ENCODE measurements at regions not wholly inside any gene's neighbourhood (a gene's known extent, or its start where the extent isn't known, plus 50 kb on each side); places are given as distances from the start of the nearest gene placed in this dataset.
"Not testable (repeated sequence)": the region's sequence is repeated elsewhere in the genome, so short reads cannot be mapped to it uniquely, and the experiment has no call there.

GRCh38 chr7:114817036-114817435, 104.9 kb upstream of the MDFIC start:
- not testable (repeated sequence) for H3K36me3 Mint-ChIP-seq (ENCODE audit: insufficient read depth); H3K4me1 Mint-ChIP-seq; H3K4me3 Mint-ChIP-seq; H3K27me3 Mint-ChIP-seq; H3K27ac Mint-ChIP-seq (ENCODE audit: low read depth); DNase-seq (ENCODE audit: low spot score in 2 of 2); ATAC-seq (replicated peaks; ENCODE audit: extremely low read depth, poor library complexity, severe bottlenecking); H3K9me3 Mint-ChIP-seq

GRCh38 chr7:114818501-114818900, 103.4 kb upstream of the MDFIC start:
- H3K27ac Mint-ChIP-seq (ENCODE audit: low read depth), result no peak overlapping the region
- no peak for ATAC-seq (replicated peaks; ENCODE audit: extremely low read depth, poor library complexity, severe bottlenecking)

GRCh38 chr7:114819616-114820362, 102.1 kb upstream of the MDFIC start:
- Mint-ChIP-seq H3K4me3 (no peak overlapping the region), H3K4me1 (no peaks in the 10 kb centered on the region), H3K9me3 (no peaks in the 10 kb centered on the region), H3K36me3 (ENCODE audit: insufficient read depth) (no peaks in the 10 kb centered on the region), H3K27ac (ENCODE audit: low read depth) (no peak overlapping the region), H3K27me3 (no peaks in the 10 kb centered on the region)
- ATAC-seq (replicated peaks; ENCODE audit: extremely low read depth, poor library complexity, severe bottlenecking), result no peak
- DNase-seq (ENCODE audit: low spot score in 2 of 2), result no peak

More at GRCh38 chr7:114818501-114818900, 103.4 kb upstream of the MDFIC start:
- Mint-ChIP-seq H3K27me3 (no peaks in the 10 kb centered on the region), H3K9me3 (no peaks in the 10 kb centered on the region), H3K36me3 (ENCODE audit: insufficient read depth) (no peaks in the 10 kb centered on the region), H3K4me3 (no peak overlapping the region), H3K4me1 (peaks cover 7% of the 10 kb centered on the region)
- no peak for DNase-seq (ENCODE audit: low spot score in 2 of 2)

GRCh38 chr7:114821030-114821900, 100.6 kb upstream of the MDFIC start:
- Mint-ChIP-seq H3K36me3 (ENCODE audit: insufficient read depth) (no peaks in the 10 kb centered on the region), H3K27ac (ENCODE audit: low read depth) (no peak overlapping the region), H3K4me1 (peaks cover 8% of the 10 kb centered on the region), H3K9me3 (peaks cover 5% of the 10 kb centered on the region), H3K27me3 (no peaks in the 10 kb centered on the region), H3K4me3 (no peak overlapping the region)
- ATAC-seq (replicated peaks; ENCODE audit: extremely low read depth, poor library complexity, severe bottlenecking) (no peak), DNase-seq (ENCODE audit: low spot score in 2 of 2) (no peak)

- Mint-ChIP-seq H3K27ac (ENCODE audit: low read depth) (no peak overlapping the region), H3K4me3 (no peak overlapping the region), H3K36me3 (ENCODE audit: insufficient read depth) (no peaks in the 10 kb centered on the region), H3K4me1 (peaks cover 8% of the 10 kb centered on the region), H3K9me3 (peaks cover 5% of the 10 kb centered on the region), H3K27me3 (no peaks in the 10 kb centered on the region)
- ATAC-seq (replicated peaks; ENCODE audit: extremely low read depth, poor library complexity, severe bottlenecking) (no peak), DNase-seq (ENCODE audit: low spot score in 2 of 2) (no peak)
Measured at GRCh38 chr7:114822131-114822530, 99.8 kb upstream of the MDFIC start.

- peaks cover 5% of the 10 kb centered on the region for H3K9me3 Mint-ChIP-seq
- DNase-seq (ENCODE audit: low spot score in 2 of 2), result no peak
- no peak overlapping the region for H3K27ac Mint-ChIP-seq (ENCODE audit: low read depth)
- H3K27me3 Mint-ChIP-seq, result no peaks in the 10 kb centered on the region
- H3K36me3 Mint-ChIP-seq (ENCODE audit: insufficient read depth), result no peaks in the 10 kb centered on the region
- peaks cover 8% of the 10 kb centered on the region for H3K4me1 Mint-ChIP-seq
- no peak for ATAC-seq (replicated peaks; ENCODE audit: extremely low read depth, poor library complexity, severe bottlenecking)
- no peak overlapping the region for H3K4me3 Mint-ChIP-seq
Measured at GRCh38 chr7:114822844-114823243, 99.0 kb upstream of the MDFIC start.

- no peak overlapping the region for H3K27ac Mint-ChIP-seq (ENCODE audit: low read depth)
- no peak for DNase-seq (ENCODE audit: low spot score in 2 of 2)
- H3K4me1 Mint-ChIP-seq, result peaks cover 8% of the 10 kb centered on the region
- H3K4me3 Mint-ChIP-seq, result no peak overlapping the region
- ATAC-seq (replicated peaks; ENCODE audit: extremely low read depth, poor library complexity, severe bottlenecking), result no peak
- no peaks in the 10 kb centered on the region for H3K36me3 Mint-ChIP-seq (ENCODE audit: insufficient read depth)
- H3K9me3 Mint-ChIP-seq, result peaks cover 5% of the 10 kb centered on the region
- no peaks in the 10 kb centered on the region for H3K27me3 Mint-ChIP-seq
Measured at GRCh38 chr7:114823290-114823689, 98.6 kb upstream of the MDFIC start.

GRCh38 chr7:114825423-114825951, 96.4 kb upstream of the MDFIC start:
- ATAC-seq (replicated peaks; ENCODE audit: extremely low read depth, poor library complexity, severe bottlenecking) (no peak), DNase-seq (ENCODE audit: low spot score in 2 of 2) (no peak)
- no peak overlapping the region for H3K4me3 Mint-ChIP-seq

GRCh38 chr7:114830952-114831351, 90.9 kb upstream of the MDFIC start:
- Mint-ChIP-seq H3K4me3 (no peak overlapping the region), H3K4me1 (peaks cover 8% of the 10 kb centered on the region), H3K9me3 (peaks cover 3% of the 10 kb centered on the region), H3K36me3 (ENCODE audit: insufficient read depth) (no peaks in the 10 kb centered on the region), H3K27ac (ENCODE audit: low read depth) (no peak overlapping the region), H3K27me3 (no peaks in the 10 kb centered on the region)
- DNase-seq (ENCODE audit: low spot score in 2 of 2) (no peak), ATAC-seq (replicated peaks; ENCODE audit: extremely low read depth, poor library complexity, severe bottlenecking) (no peak)

More at GRCh38 chr7:114825423-114825951, 96.4 kb upstream of the MDFIC start:
- Mint-ChIP-seq H3K4me1 (peaks cover 8% of the 10 kb centered on the region), H3K27ac (ENCODE audit: low read depth) (no peak overlapping the region), H3K9me3 (peaks cover 5% of the 10 kb centered on the region), H3K27me3 (no peaks in the 10 kb centered on the region), H3K36me3 (ENCODE audit: insufficient read depth) (no peaks in the 10 kb centered on the region)

- no peaks in the 10 kb centered on the region for H3K36me3 Mint-ChIP-seq (ENCODE audit: insufficient read depth)
- no peaks in the 10 kb centered on the region for H3K9me3 Mint-ChIP-seq
- H3K4me1 Mint-ChIP-seq, result peaks cover 8% of the 10 kb centered on the region
- ATAC-seq (replicated peaks; ENCODE audit: extremely low read depth, poor library complexity, severe bottlenecking) (no peak), DNase-seq (ENCODE audit: low spot score in 2 of 2) (no peak)
- no peak overlapping the region for H3K4me3 Mint-ChIP-seq
- H3K27ac Mint-ChIP-seq (ENCODE audit: low read depth), result no peak overlapping the region
- no peaks in the 10 kb centered on the region for H3K27me3 Mint-ChIP-seq
Measured at GRCh38 chr7:114832906-114833595, 88.8 kb upstream of the MDFIC start.

GRCh38 chr7:114835303-114835702, 86.6 kb upstream of the MDFIC start:
- Mint-ChIP-seq H3K4me1 (peaks cover 8% of the 10 kb centered on the region), H3K36me3 (ENCODE audit: insufficient read depth) (no peaks in the 10 kb centered on the region), H3K9me3 (no peaks in the 10 kb centered on the region), H3K27ac (ENCODE audit: low read depth) (no peak overlapping the region), H3K27me3 (no peaks in the 10 kb centered on the region), H3K4me3 (no peak overlapping the region)
- DNase-seq (ENCODE audit: low spot score in 2 of 2), result no peak
- ATAC-seq (replicated peaks; ENCODE audit: extremely low read depth, poor library complexity, severe bottlenecking), result no peak

- Mint-ChIP-seq H3K9me3 (no peaks in the 10 kb centered on the region), H3K27me3 (no peaks in the 10 kb centered on the region), H3K27ac (ENCODE audit: low read depth) (no peak overlapping the region), H3K4me3 (no peak overlapping the region), H3K4me1 (peaks cover 8% of the 10 kb centered on the region), H3K36me3 (ENCODE audit: insufficient read depth) (no peaks in the 10 kb centered on the region)
- ATAC-seq (replicated peaks; ENCODE audit: extremely low read depth, poor library complexity, severe bottlenecking) (no peak), DNase-seq (ENCODE audit: low spot score in 2 of 2) (no peak)
Measured at GRCh38 chr7:114835861-114836260, 86.0 kb upstream of the MDFIC start.
